ENCODE measurements at regions not wholly inside any gene's neighbourhood (a gene's known extent, or its start where the extent isn't known, plus 50 kb on each side); places are given as distances from the start of the nearest gene placed in this dataset.

- Histone ChIP-seq H4K20me1 (ENCODE audit: insufficient read depth, low read length) (no peaks in the 10 kb centered on the region), H3K4me3 (ENCODE audit: low read depth, low read length, poor library complexity, severe bottlenecking) (no peak overlapping the region), H3K27ac (ENCODE audit: low read depth, low read length, poor library complexity, severe bottlenecking) (no peak overlapping the region), H3K36me3 (ENCODE audit: insufficient read depth, low read length) (no peaks in the 10 kb centered on the region), H3K9me2 (ENCODE audit: low read depth, low read length) (no peaks in the 10 kb centered on the region), H3K9me3 (ENCODE audit: low read length) (no peaks in the 10 kb centered on the region), H2AFZ (ENCODE audit: low read length) (no peak overlapping the region), H3F3A (ENCODE audit: insufficient read depth, low read length) (no peaks in the 10 kb centered on the region), H3K79me2 (ENCODE audit: insufficient read depth, low read length) (no peaks in the 10 kb centered on the region), H3K4me2 (ENCODE audit: low read length) (no peak overlapping the region), H3K9ac (ENCODE audit: low read length) (no peak overlapping the region), H3K4me1 (ENCODE audit: insufficient read depth, low read length, severe bottlenecking) (no peaks in the 10 kb centered on the region), H3K27me3 (ENCODE audit: insufficient read depth, low read length) (no peaks in the 10 kb centered on the region)
- TF ChIP-seq CTCF (IDR thresholded peaks at IDR 0.05; ENCODE audit: low read length): no peak
- TF ChIP-seq EZH2 (IDR thresholded peaks at IDR 0.05; ENCODE audit: borderline replicate concordance, low read length): no peak
Observed at GRCh38 chr6:5937936-5938706, 68.6 kb downstream of the NRN1 start.

- H3K9me2 ChIP-seq (ENCODE audit: low read depth, low read length): no peaks in the 10 kb centered on the region
- H3K79me2 ChIP-seq (ENCODE audit: insufficient read depth, low read length): no peaks in the 10 kb centered on the region
- TF ChIP-seq CTCF (IDR thresholded peaks at IDR 0.05; ENCODE audit: low read length) (no peak), EZH2 (IDR thresholded peaks at IDR 0.05; ENCODE audit: borderline replicate concordance, low read length) (no peak)
- H3F3A ChIP-seq (ENCODE audit: insufficient read depth, low read length): no peaks in the 10 kb centered on the region
- no peaks in the 10 kb centered on the region for H3K36me3 ChIP-seq (ENCODE audit: insufficient read depth, low read length)
- no peaks in the 10 kb centered on the region for H3K4me1 ChIP-seq (ENCODE audit: insufficient read depth, low read length, severe bottlenecking)
- no peaks in the 10 kb centered on the region for H3K27me3 ChIP-seq (ENCODE audit: insufficient read depth, low read length)
- no peak overlapping the region for H2AFZ ChIP-seq (ENCODE audit: low read length)
- no peak overlapping the region for H3K9ac ChIP-seq (ENCODE audit: low read length)
- no peak overlapping the region for H3K27ac ChIP-seq (ENCODE audit: low read depth, low read length, poor library complexity, severe bottlenecking)
- H4K20me1 ChIP-seq (ENCODE audit: insufficient read depth, low read length): no peaks in the 10 kb centered on the region
- H3K4me3 ChIP-seq (ENCODE audit: low read depth, low read length, poor library complexity, severe bottlenecking): no peak overlapping the region
- H3K9me3 ChIP-seq (ENCODE audit: low read length): no peaks in the 10 kb centered on the region
- no peak overlapping the region for H3K4me2 ChIP-seq (ENCODE audit: low read length)
Observed at GRCh38 chr6:5937169-5937909, 69.4 kb downstream of the NRN1 start.

- TF ChIP-seq EZH2 (IDR thresholded peaks at IDR 0.05; ENCODE audit: borderline replicate concordance, low read length) (no peak), CTCF (IDR thresholded peaks at IDR 0.05; ENCODE audit: low read length) (no peak)
Observed at GRCh38 chr6:5936631-5937030, 70.1 kb downstream of the NRN1 start.

More at GRCh38 chr6:5936631-5937030, 70.1 kb downstream of the NRN1 start:
- Histone ChIP-seq H3K27me3 (ENCODE audit: insufficient read depth, low read length) (no peaks in the 10 kb centered on the region), H3K36me3 (ENCODE audit: insufficient read depth, low read length) (no peaks in the 10 kb centered on the region), H3K4me1 (ENCODE audit: insufficient read depth, low read length, severe bottlenecking) (no peaks in the 10 kb centered on the region), H3K9me3 (ENCODE audit: low read length) (no peaks in the 10 kb centered on the region), H2AFZ (ENCODE audit: low read length) (no peak overlapping the region), H3K4me3 (ENCODE audit: low read depth, low read length, poor library complexity, severe bottlenecking) (no peak overlapping the region), H3K9me2 (ENCODE audit: low read depth, low read length) (no peaks in the 10 kb centered on the region), H3K27ac (ENCODE audit: low read depth, low read length, poor library complexity, severe bottlenecking) (no peak overlapping the region), H3F3A (ENCODE audit: insufficient read depth, low read length) (no peaks in the 10 kb centered on the region), H4K20me1 (ENCODE audit: insufficient read depth, low read length) (no peaks in the 10 kb centered on the region), H3K79me2 (ENCODE audit: insufficient read depth, low read length) (no peaks in the 10 kb centered on the region), H3K9ac (ENCODE audit: low read length) (no peak overlapping the region), H3K4me2 (ENCODE audit: low read length) (no peak overlapping the region)

Measured in OCI-LY1 (cell line).